A549 (cell line): ENCODE measurements at regions not wholly inside any gene's neighbourhood (a gene's known extent, or its start where the extent isn't known, plus 50 kb on each side); places are given as distances from the start of the nearest gene placed in this dataset.
"Not testable (repeated sequence)": the region's sequence is repeated elsewhere in the genome, so short reads cannot be mapped to it uniquely, and the experiment has no call there.

ENCODE experiments used
- CEBPB ChIP-seq, 2 experiments: fragments of >200 bp in 1 of 2; sonication (Bioruptor Twin) in 1 of 2; formaldehyde crosslinking in 1 of 2; IDR thresholded peaks; 2 replicates each; pipeline ENCODE4 v1.6.1; 2012 to 2016
- CTCF ChIP-seq: fragments of >200 bp; sonication (Bioruptor Twin); formaldehyde crosslinking; IDR thresholded peaks from 3 replicates; pipeline ENCODE4 v1.5.1; 2016
- E2F6 ChIP-seq: IDR thresholded peaks from 2 replicates; pipeline ENCODE4 v1.6.1; 2012; ENCODE audit warnings: low read depth, borderline replicate concordance
- EP300 ChIP-seq, 2 experiments: fragments of >200 bp; sonication (Bioruptor Twin); formaldehyde crosslinking; IDR thresholded peaks; 2 replicates in 1 of 2; 3 replicates in 1 of 2; pipeline ENCODE4 v1.6.1; 2016 to 2017
- HOXB13 ChIP-seq: fragments of 250-450 bp; sonication (Bioruptor Pico); IDR thresholded peaks from 2 replicates; pipeline ENCODE4 v1.5.0; 2020; ENCODE audit warnings: low read depth, mild to moderate bottlenecking, moderate library complexity
- MAX ChIP-seq: IDR thresholded peaks from 2 replicates; pipeline ENCODE4 v1.6.1; 2012
- MAZ ChIP-seq: fragments of 150-350 bp; IDR thresholded peaks from 2 replicates; pipeline ENCODE4 v1.6.1; 2014; ENCODE audit warnings: antibody characterized with exemption, low read depth, low read length, borderline replicate concordance
- POLR2A ChIP-seq: IDR thresholded peaks from 2 replicates; pipeline ENCODE4 v1.6.1; 2012; ENCODE audit warnings: mild to moderate bottlenecking, low read length
- POLR2AphosphoS2 ChIP-seq: conservative IDR thresholded peaks from 2 replicates; pipeline ENCODE4 v1.6.1; 2012; ENCODE audit warnings: low read length, improper control_type of control experiment, inconsistent platforms
- RCOR1 ChIP-seq: fragments of 150-350 bp; IDR thresholded peaks from 2 replicates; pipeline ENCODE4 v1.6.1; 2014; ENCODE audit warnings: antibody characterized with exemption, low read length, low read depth
- REST ChIP-seq: fragments of 200-600 bp; sonication (generic); IDR thresholded peaks from 2 replicates; pipeline ENCODE4 v1.6.1; 2016; ENCODE audit warnings: antibody characterized with exemption, mild to moderate bottlenecking, moderate library complexity
- SREBF2 ChIP-seq: fragments of 450-650 bp; IDR thresholded peaks from 2 replicates; pipeline ENCODE4 v1.6.1; 2014; ENCODE audit warnings: mild to moderate bottlenecking, moderate library complexity
- USF2 ChIP-seq: fragments of 450-650 bp; IDR thresholded peaks from 2 replicates; pipeline ENCODE4 v1.6.1; 2014; ENCODE audit warnings: antibody characterized with exemption
- ZFP36 ChIP-seq: fragments of 450-650 bp; IDR thresholded peaks from 2 replicates; pipeline ENCODE4 v1.6.1; 2014; ENCODE audit warnings: borderline replicate concordance; ENCODE audit not compliant: partially characterized antibody

- not testable (repeated sequence) for TF ChIP-seq CEBPB (IDR thresholded peaks at IDR 0.05); POLR2A; EP300 (IDR thresholded peaks at IDR 0.05); USF2; CTCF; POLR2AphosphoS2; RCOR1; REST; MAZ; E2F6; ZFP36; MAX; HOXB13; SREBF2
Observed at GRCh38 chr10:3917392-3917791, 132.4 kb upstream of the KLF6 start.
